H9 (cell line): ENCODE measurements at regions not wholly inside any gene's neighbourhood (a gene's known extent, or its start where the extent isn't known, plus 50 kb on each side); places are given as distances from the start of the nearest gene placed in this dataset.

Source experiments
- DNase-seq: peaks from one replicate; pipeline ENCODE4 v3.0.0-alpha.2; 2017
- H2AFZ ChIP-seq: one replicate; pipeline ENCODE4 v1.6.1; 2013; ENCODE audit warnings: mild to moderate bottlenecking, low read length, control low read depth, moderate library complexity
- H2AK5ac ChIP-seq: 2 replicates; pipeline ENCODE4 v1.6.1; 2013; ENCODE audit warnings: low read length, control low read depth, mixed read lengths; ENCODE audit not compliant: insufficient read length
- H2BK120ac ChIP-seq: one replicate; pipeline ENCODE4 v1.6.1; 2013; ENCODE audit warnings: low read depth, mild to moderate bottlenecking, low read length, control low read depth, inconsistent platforms; ENCODE audit not compliant: poor library complexity, severe bottlenecking
- H2BK12ac ChIP-seq: 2 replicates; pipeline ENCODE4 v1.6.1; 2013; ENCODE audit warnings: low read length, control low read depth, mixed read lengths, low read depth; ENCODE audit not compliant: insufficient read length
- H2BK15ac ChIP-seq: 2 replicates; pipeline ENCODE4 v1.6.1; 2013; ENCODE audit warnings: low read depth, low read length, control low read depth
- H2BK20ac ChIP-seq: one replicate; pipeline ENCODE4 v1.6.1; 2013; ENCODE audit warnings: low read depth, mild to moderate bottlenecking, low read length, control low read depth, inconsistent platforms; ENCODE audit not compliant: poor library complexity, severe bottlenecking
- H2BK5ac ChIP-seq: 2 replicates; pipeline ENCODE4 v1.6.1; 2013; ENCODE audit warnings: low read length, control low read depth, mixed read lengths; ENCODE audit not compliant: insufficient read length
- H3K14ac ChIP-seq: 2 replicates; pipeline ENCODE4 v1.6.1; 2013; ENCODE audit warnings: low read length, control low read depth; ENCODE audit not compliant: insufficient read depth
- H3K18ac ChIP-seq: 2 replicates; pipeline ENCODE4 v1.6.1; 2013; ENCODE audit warnings: low read depth, mild to moderate bottlenecking, mixed read lengths, low read length, control low read depth; ENCODE audit not compliant: insufficient read length
- H3K23ac ChIP-seq: 2 replicates; pipeline ENCODE4 v1.6.1; 2013; ENCODE audit warnings: low read length, control low read depth, mixed read lengths, low read depth; ENCODE audit not compliant: insufficient read length
- H3K23me2 ChIP-seq: 2 replicates; pipeline ENCODE4 v1.6.1; 2013; ENCODE audit warnings: low read depth, mild to moderate bottlenecking, mixed read lengths, low read length, control low read depth; ENCODE audit not compliant: insufficient read length, poor library complexity, severe bottlenecking
- H3K27ac ChIP-seq: 2 replicates; pipeline ENCODE4 v1.5.1; 2013; ENCODE audit warnings: low read length, control low read depth, mixed read lengths, low read depth; ENCODE audit not compliant: insufficient read length
- H3K27me3 ChIP-seq: 2 replicates; pipeline ENCODE4 v1.6.1; 2013; ENCODE audit warnings: low read length, control low read depth, inconsistent platforms; ENCODE audit not compliant: insufficient read depth
- H3K4ac ChIP-seq: 2 replicates; pipeline ENCODE4 v1.6.1; 2013; ENCODE audit warnings: low read depth, mild to moderate bottlenecking, control low read depth, inconsistent platforms, low read length, moderate library complexity
- H3K4me1 ChIP-seq: 2 replicates; pipeline ENCODE4 v1.6.1; 2013; ENCODE audit warnings: low read length, control low read depth, inconsistent platforms; ENCODE audit not compliant: insufficient read depth
- H3K4me2 ChIP-seq: 2 replicates; pipeline ENCODE4 v1.6.1; 2013; ENCODE audit warnings: low read length, control low read depth, mixed read lengths; ENCODE audit not compliant: insufficient read length, insufficient read depth
- H3K56ac ChIP-seq: 2 replicates; pipeline ENCODE4 v1.6.1; 2013; ENCODE audit warnings: low read depth, mild to moderate bottlenecking, mixed read lengths, low read length, control low read depth; ENCODE audit not compliant: insufficient read length
- H3K79me1 ChIP-seq: 2 replicates; pipeline ENCODE4 v1.6.1; 2013; ENCODE audit warnings: low read depth, mild to moderate bottlenecking, moderate library complexity, low read length, control low read depth, inconsistent platforms; ENCODE audit not compliant: insufficient read depth, poor library complexity, severe bottlenecking
- H3K79me2 ChIP-seq: 2 replicates; pipeline ENCODE4 v1.6.1; 2013; ENCODE audit warnings: low read length, control low read depth, inconsistent platforms; ENCODE audit not compliant: insufficient read depth
- H3K9ac ChIP-seq: 2 replicates; pipeline ENCODE4 v1.6.1; 2013; ENCODE audit warnings: low read length, control low read depth, mixed read lengths; ENCODE audit not compliant: insufficient read length; ENCODE audit errors: extremely low read depth
- H3K9me3 ChIP-seq: one replicate; pipeline ENCODE4 v1.6.1; 2013; ENCODE audit warnings: low read depth, low read length, inconsistent platforms; ENCODE audit not compliant: control insufficient read depth
- H3T11ph ChIP-seq: one replicate; pipeline ENCODE4 v1.6.1; 2013; ENCODE audit warnings: mild to moderate bottlenecking, low read length, control low read depth, inconsistent platforms
- H4K20me1 ChIP-seq: one replicate; pipeline ENCODE4 v1.6.1; 2013; ENCODE audit not compliant: control insufficient read depth, insufficient read length, insufficient read depth
- H4K5ac ChIP-seq: 2 replicates; pipeline ENCODE4 v1.6.1; 2013; ENCODE audit warnings: low read depth, mild to moderate bottlenecking, mixed read lengths, low read length, control low read depth; ENCODE audit not compliant: insufficient read length
- H4K8ac ChIP-seq: replicated peaks from 2 replicates; pipeline ENCODE4 v1.6.1; 2013; ENCODE audit warnings: low read length, control low read depth, mixed read lengths, low read depth; ENCODE audit not compliant: insufficient read length
- H4K91ac ChIP-seq: 2 replicates; pipeline ENCODE4 v1.6.1; 2013; ENCODE audit warnings: low read depth, mild to moderate bottlenecking, moderate library complexity, mixed read lengths, low read length, control low read depth; ENCODE audit not compliant: insufficient read length
- H3K27ac Mint-ChIP-seq, 3 experiments: 2 replicates in 2 of 3; 3 replicates in 1 of 3; pipeline ENCODE4 v1.8.0; 2020 to 2021; ENCODE audit warnings: mixed read lengths in 3 of 3, mild to moderate bottlenecking in 1 of 3, moderate library complexity in 1 of 3
- H3K27me3 Mint-ChIP-seq: 2 replicates; pipeline ENCODE4 v1.8.0; 2021; ENCODE audit warnings: low read depth, mild to moderate bottlenecking, moderate library complexity, mixed read lengths
- H3K36me3 Mint-ChIP-seq, 3 experiments: 2 replicates in 2 of 3; 3 replicates in 1 of 3; pipeline ENCODE4 v1.8.0; 2020 to 2021; ENCODE audit warnings: low read depth in 3 of 3, mixed read lengths in 3 of 3; ENCODE audit not compliant: insufficient read depth in 1 of 3
- H3K4me1 Mint-ChIP-seq, 2 experiments: 2 replicates each; pipeline ENCODE4 v1.8.0; 2020; ENCODE audit warnings: mixed read lengths in 2 of 2
- H3K4me3 Mint-ChIP-seq, 2 experiments: 2 replicates in 1 of 2; 3 replicates in 1 of 2; pipeline ENCODE4 v1.8.0; 2020 to 2021; ENCODE audit warnings: mild to moderate bottlenecking in 2 of 2, mixed read lengths in 2 of 2, moderate library complexity in 1 of 2
- H3K9me3 Mint-ChIP-seq, 2 experiments: 2 replicates in 1 of 2; 3 replicates in 1 of 2; pipeline ENCODE4 v1.8.0; 2020; ENCODE audit warnings: mild to moderate bottlenecking in 2 of 2, mixed read lengths in 2 of 2, moderate library complexity in 1 of 2
- CTCF ChIP-seq: fragments of 200-600 bp; sonication (generic); conservative IDR thresholded peaks from 3 replicates; pipeline ENCODE4 v1.8.0; 2021; ENCODE audit warnings: antibody characterized with exemption, mild to moderate bottlenecking
- WGBS: extraction: QIAGEN DNeasy Blood & Tissue Kit; methylation state at CpG from one replicate; pipeline ENCODE4 v1.1.7; 2013; ENCODE audit warnings: missing lambda C conversion rate, low lambda C conversion rate, mixed read lengths; ENCODE audit not compliant: insufficient read length; ENCODE audit errors: extremely low coverage; 5-methylcytosine and 5-hydroxymethylcytosine counted together

GRCh38 chr4:126191536-126191935, 876.8 kb downstream of the FAT4 start:
- Mint-ChIP-seq H3K4me1 (peaks cover 4 to 5% of the 10 kb centered on the region in 2 experiments), H3K9me3 (no peaks in the 10 kb centered on the region), H3K36me3 (peaks cover 0 to 2% (median 0%) of the 10 kb centered on the region in 3 experiments; a peak in 1 of 7 replicates), H3K4me3 (no peak overlapping the region), H3K27ac (peak overlapping the region in 1 of 3 experiments; percentile 11; a peak in 1 of 7 replicates), H3K27me3 (no peaks in the 10 kb centered on the region)
- no peak for TF ChIP-seq CTCF
- no peak overlapping the region for H3K18ac ChIP-seq
- no peak overlapping the region for H3K27ac ChIP-seq
- H2BK15ac ChIP-seq = no peak overlapping the region
- H3K9ac ChIP-seq = no peak overlapping the region
- H3K23ac ChIP-seq = no peak overlapping the region
- no peak overlapping the region for H2BK5ac ChIP-seq
- H3K14ac ChIP-seq = no peak overlapping the region
- no peaks in the 10 kb centered on the region for H3K27me3 ChIP-seq
- H3K4me2 ChIP-seq = no peak overlapping the region
- no peak overlapping the region for H3K56ac ChIP-seq
- no peaks in the 10 kb centered on the region for H3K4me1 ChIP-seq
- DNase-seq = no peak
- no peak overlapping the region for H2AK5ac ChIP-seq
- H4K91ac ChIP-seq = no peak overlapping the region
- H3K9me3 ChIP-seq = no peaks in the 10 kb centered on the region
- H3T11ph ChIP-seq = no peak overlapping the region
- H2BK20ac ChIP-seq = no peak overlapping the region
- H3K23me2 ChIP-seq = no peaks in the 10 kb centered on the region
- H3K4ac ChIP-seq = no peak overlapping the region
- H4K8ac ChIP-seq = no peak overlapping the region
- no peak overlapping the region for H2AFZ ChIP-seq
- no peak overlapping the region for H2BK120ac ChIP-seq
- no peaks in the 10 kb centered on the region for H4K20me1 ChIP-seq
- no peaks in the 10 kb centered on the region for H3K79me1 ChIP-seq
- no peak overlapping the region for H2BK12ac ChIP-seq
- H4K5ac ChIP-seq = no peak overlapping the region
- no CpG with 5 or more reads among the region's 2 CpGs for WGBS
- H3K79me2 ChIP-seq = no peaks in the 10 kb centered on the region
